Tibial nerve (tissue), 4 donors: ENCODE measurements at regions not wholly inside any gene's neighbourhood (a gene's known extent, or its start where the extent isn't known, plus 50 kb on each side); places are given as distances from the start of the nearest gene placed in this dataset.

Source experiments
- CTCF ChIP-seq, 5 experiments: fragments of 200-600 bp in 3 of 5; fragments of 450-650 bp in 2 of 5; sonication (generic) in 3 of 5; IDR thresholded peaks; one replicate each; pipeline ENCODE4 v1.5.1; 2016 to 2019; ENCODE audit warnings: antibody characterized with exemption in 5 of 5, mild to moderate bottlenecking in 3 of 5, moderate library complexity in 2 of 5
- EP300 ChIP-seq, 2 donors: sonication (generic); formaldehyde crosslinking; IDR thresholded peaks; one replicate each; pipeline ENCODE4 v1.6.1; 2017; ENCODE audit warnings: antibody characterized with exemption in 2 of 2, mild to moderate bottlenecking in 1 of 2
- POLR2A ChIP-seq, 2 donors: fragments of 450-650 bp; IDR thresholded peaks; one replicate each; pipeline ENCODE4 v1.6.1; 2017; ENCODE audit warnings: antibody characterized with exemption in 2 of 2, mild to moderate bottlenecking in 2 of 2, moderate library complexity in 2 of 2

GRCh38 chr15:26259581-26259980 lies 396.5 kb upstream of the ATP10A start:
- no peak for TF ChIP-seq POLR2A (IDR thresholded peaks at IDR 0.05)
- no peak for TF ChIP-seq CTCF (IDR thresholded peaks at IDR 0.05)
- no peak for TF ChIP-seq EP300 (IDR thresholded peaks at IDR 0.05)
